ENCODE measurements at regions not wholly inside any gene's neighbourhood (a gene's known extent, or its start where the extent isn't known, plus 50 kb on each side); places are given as distances from the start of the nearest gene placed in this dataset.
"Not testable (repeated sequence)": the region's sequence is repeated elsewhere in the genome, so short reads cannot be mapped to it uniquely, and the experiment has no call there.

DNA sequence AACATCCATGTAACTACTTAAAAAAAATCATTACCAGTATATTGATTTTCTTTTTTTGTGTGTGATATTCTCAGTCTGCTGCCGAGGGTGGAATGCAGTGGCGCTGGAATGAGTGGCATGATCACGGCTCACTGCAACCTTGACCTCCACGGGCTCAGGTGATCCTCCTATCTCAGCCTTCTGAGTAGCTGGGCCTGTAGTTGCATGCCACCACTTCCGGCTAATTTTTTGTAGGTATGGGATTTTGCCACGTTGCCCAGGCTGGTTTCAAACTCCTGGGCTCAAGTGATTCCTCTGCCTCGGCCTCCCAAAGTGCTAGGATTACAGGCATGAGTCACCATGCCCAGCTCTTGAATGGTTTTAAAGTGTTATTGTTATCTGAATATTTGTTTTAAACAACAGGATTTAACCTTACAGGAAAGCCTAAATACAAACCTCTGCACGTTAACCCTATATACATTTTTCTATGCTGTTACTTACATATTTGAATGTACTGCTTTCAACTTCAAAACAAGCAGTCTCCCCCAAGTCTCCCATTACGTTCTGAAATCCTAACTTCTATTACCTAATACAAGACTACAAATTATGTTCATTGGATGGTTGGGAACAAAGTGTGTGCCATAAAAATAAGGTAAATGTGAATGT, 61.7 kb downstream of the KPNA2 start:
- DNase-seq: no peak

DNA sequence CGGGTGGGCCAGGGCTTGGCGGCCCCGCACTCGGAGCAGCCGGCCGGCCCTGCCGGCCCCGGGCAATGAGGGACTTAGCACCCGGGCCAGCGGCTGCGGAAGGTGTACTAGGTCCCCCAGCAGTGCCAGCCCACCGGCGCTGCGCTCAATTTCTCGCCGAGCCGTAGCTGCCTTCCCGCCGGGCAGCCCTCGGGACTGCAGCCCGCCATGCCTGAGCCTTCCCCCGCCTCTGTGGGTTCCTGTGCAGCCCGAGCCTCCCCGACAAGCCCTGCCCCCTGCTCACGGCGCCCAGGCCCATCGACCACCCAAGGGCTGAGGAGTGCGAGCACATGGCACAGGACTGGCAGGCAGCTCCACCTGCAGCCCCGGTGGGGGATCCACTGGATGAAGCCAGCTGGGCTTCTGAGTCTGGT, 63.8 kb downstream of the KPNA2 start:
- DNase-seq: not testable (repeated sequence)

- no peak for DNase-seq
Observed at GRCh38 chr17:68100000-68100641, 64.6 kb downstream of the KPNA2 start.

DNA sequence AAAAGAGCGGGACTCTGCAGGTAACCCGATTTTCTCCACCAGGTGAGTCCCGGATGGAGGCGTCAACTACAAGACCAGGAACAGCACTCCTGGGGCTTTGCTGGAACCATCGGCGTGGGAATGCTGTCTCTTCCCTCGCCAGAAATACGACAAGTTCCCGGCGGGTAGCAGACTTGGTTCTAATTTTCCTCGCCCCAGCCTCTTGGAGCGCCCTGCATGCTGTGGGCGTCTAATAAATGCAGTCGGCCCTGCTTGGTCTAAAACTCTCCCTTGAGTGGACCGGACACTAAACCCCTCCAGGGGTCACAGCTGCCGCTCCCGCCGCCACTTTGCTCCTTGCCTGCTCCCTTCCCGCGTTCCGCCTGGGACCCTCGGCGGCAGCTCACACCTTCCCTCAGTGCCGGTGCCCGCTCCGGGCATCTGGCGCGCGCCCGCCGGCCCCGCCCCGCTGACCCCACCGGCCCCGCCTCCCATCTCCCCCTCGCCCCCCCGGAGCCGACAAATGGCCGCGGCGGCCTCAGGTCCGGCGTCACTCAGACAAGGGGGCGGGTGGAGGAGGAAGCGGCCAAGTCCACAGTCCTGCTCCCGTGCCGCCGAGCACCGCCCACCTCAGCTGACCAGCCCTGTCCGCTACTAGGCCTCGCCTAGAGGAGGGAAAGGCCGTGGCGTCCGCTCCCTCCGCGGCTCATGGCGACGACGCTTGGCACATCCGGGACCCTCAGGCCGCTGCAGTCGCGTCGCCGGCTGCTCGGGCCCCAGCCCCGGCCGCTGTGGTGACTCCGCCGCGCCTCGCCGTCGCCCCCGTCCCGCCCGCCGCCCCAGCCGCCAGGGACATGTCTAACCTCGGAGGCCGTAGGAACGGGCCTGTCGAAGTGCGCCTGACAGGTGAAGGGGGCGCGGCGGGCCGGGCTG, 65.8 kb downstream of the KPNA2 start:
- DNase-seq: peak; percentile 97

DNA sequence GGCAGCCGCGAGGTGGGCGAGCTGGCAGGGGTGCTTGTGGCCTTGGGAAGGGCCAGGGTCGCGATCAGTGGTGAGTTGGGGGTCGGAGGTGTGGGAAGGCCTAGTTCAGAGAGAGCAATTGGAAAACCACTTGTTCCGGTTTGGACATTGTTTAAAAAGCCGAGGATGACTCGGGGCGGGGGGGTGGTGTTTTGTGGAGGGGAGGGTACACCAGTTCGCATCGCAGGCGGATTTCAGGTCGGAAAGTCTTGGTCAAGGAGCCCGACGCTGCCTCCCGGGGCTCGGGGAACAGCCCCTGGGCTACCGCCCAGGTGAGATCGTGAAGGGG, 66.4 kb downstream of the KPNA2 start:
- DNase-seq: peak; percentile 44

DNA sequence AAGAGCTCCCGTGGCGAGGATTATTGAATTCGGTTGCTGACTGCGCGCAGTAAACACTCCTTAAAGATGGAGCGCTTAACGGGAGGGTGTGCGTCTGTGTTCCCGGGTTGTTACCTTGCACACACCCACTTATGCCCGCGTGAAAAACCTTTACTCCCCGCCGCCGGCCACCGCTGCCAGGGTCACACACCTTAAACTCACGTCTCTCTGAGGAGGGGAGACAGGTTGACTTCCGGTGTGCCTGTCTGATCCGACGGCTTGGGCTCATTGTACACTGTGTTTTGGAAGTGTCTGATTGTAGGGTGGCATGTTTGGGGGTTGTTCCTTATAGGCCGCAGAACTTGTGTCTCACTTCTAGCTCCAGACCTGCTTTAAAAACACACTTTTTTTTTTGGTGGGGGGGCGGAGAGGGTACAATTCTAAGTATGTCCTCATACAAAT, 66.8 kb downstream of the KPNA2 start:
- peak; percentile 44 for DNase-seq

GRCh38 chr17:68103148-68103547, 67.6 kb downstream of the KPNA2 start:
- peak; percentile 1 for DNase-seq

- DNase-seq: no peak
Observed at GRCh38 chr17:68106085-68106484, 70.5 kb downstream of the KPNA2 start.

- no peak for DNase-seq
Observed at GRCh38 chr17:68107373-68107772, 71.8 kb downstream of the KPNA2 start.

DNA sequence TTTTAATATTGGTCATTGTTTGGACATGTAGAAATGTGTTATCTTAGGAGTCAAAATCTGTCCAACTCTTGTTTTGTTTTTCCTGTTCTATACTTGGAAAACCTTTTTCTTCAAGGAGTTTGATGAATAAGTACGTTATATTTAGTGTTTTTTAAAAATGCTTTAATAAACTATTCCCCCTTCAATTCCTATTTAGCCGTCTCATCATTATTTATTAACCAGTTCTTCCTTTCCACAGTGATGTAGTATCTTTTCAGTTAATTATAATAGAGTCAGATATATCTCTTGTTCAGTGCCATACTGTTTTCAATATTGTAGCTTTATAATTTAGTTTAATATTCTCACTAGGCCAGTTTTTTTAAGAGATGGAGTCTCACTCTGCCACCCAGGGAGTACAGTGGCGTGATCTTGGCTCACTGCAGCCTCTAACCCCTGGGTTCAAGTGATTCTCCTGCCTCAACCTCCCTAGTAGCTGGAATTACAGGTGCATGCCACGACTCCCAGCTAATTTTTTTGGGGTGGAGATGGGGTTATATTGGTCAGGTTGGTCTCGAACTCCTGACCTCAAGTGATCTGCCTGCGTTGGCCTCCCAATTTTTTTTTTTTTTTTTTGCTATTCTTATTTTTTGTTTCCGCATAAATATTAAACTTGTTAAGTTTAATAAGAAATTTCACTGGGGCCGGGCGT, 72.9 kb downstream of the KPNA2 start:
- DNase-seq: no peak

DNA sequence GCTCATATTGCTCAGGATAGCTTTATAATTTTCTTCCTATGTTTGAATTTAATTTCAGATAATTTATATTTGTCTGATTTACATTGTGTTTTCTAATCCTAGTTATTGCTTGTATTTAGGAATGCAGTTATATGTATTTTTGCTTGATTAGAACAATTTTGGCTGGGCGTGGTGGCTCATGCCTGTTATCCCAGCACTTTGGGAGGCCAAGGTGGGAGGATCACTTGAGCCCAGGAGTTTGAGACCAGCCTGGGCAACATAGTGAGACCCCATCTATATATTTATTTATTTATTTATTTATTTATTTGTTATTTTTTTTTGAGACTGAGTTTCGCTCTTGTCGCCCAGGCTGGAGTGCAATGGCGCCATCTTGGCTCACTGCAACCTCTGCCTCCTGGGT, 73.9 kb downstream of the KPNA2 start:
- not testable (repeated sequence) for DNase-seq

DNA sequence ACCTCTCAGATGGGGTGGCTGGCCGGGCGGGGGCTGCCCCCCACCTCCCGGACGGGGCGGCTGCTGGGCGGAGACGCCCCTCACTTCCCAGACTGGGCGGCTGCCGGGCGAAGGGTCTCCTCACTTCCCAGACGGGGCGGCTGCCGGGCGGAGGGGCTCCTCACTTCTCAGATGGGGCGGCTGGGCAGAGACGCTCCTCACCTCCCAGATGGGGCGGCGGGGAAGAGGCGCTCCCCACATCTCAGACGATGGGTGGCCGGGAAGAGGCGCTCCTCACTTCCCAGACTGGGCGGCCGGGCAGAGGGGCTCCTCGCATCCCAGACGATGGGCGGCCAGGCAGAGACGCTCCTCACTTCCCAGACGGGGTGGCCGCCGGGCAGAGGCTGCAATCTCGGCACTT, 80.7 kb downstream of the KPNA2 start:
- DNase-seq: not testable (repeated sequence)

DNA sequence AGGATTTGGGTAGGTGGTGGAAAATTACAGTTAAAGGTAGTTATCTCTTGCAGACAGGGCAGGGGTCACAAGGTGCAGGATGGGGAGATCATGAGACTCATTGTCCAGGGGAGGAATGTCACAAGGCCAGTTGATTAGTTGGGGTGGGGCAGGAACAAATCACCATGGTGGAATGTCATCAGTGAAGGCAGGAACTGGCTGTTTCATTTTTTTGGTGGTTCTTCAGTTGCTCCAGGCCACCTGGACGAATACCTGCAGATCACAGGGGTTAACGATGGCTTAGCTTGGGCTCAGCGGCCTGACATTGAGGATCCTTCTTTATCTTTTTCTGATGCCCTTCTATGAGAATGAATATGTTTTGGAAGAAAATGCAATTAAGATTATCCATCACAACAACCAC, 87.1 kb downstream of the KPNA2 start:
- no peak for DNase-seq

DNA sequence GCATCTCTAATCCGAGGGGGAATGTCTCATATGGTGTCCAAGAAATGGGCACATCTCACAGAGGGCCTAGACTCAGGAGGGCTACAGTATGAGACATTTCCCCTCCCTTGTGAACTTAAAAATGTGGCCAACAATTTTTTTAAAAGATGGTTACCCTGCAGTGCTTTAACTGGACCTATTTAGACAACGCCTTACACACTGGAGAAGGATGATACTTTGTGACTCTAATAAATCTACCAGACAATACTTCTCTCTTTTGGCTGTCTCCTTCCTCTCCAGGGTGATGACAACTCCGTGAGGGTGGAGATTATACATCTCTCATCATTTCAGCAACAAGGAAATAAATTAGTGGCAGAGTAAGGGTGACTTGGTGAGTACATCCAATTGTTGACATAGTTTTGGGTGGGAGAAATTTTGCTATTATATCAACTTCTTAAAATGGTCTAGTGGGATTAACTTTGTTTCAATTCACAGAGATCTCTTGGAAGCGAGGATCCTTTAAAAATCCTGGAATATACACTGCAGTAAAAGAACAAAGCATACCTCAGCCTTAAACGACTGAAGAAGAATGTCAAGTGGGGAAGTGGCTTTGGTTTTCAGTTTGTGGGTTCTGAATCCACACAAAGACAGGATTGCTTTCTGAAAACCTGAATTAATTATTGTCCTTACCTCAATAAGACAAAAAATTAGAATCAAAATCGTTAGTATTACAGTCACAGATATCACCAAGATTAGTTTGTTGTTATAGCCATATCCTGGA, 89.8 kb downstream of the KPNA2 start:
- no peak for DNase-seq

DNA sequence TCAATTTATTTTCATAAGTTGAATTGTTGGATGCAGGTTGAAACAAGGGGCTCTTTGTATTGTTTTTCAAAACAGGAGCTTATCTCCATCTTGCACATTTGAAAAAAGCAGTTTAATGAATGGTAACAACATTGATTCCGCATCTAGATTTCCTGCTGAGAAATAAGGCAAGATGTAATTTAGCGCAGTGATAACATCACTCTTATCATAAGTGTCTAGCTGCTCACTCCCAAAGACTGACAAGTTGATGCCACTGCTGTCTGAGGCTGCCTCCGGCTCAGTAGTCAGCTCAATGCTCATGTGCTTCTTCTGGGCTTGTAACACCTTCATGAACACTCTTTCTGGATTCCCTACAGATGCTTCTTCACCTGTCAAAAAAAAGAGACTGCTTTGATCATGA, 92.4 kb downstream of the KPNA2 start:
- DNase-seq: no peak

DNA sequence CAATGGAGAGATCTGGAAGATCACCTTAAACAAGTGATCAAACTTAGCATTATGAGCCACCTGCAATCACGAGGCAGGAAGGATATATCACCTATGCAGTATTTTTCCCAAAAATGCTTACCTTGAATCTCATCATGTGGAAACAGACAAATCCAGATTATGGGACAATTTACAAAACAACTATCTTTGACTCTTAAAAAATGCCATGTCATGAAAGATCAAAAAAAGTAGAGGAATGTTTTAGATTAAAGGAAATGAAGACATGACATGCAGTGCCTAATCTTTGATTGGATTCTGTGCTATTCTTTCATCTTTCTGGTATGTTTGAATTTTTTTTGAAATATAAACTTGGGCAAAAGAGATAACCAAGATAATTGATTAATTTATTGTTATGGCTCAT, 95.9 kb downstream of the KPNA2 start:
- DNase-seq: no peak

DNA sequence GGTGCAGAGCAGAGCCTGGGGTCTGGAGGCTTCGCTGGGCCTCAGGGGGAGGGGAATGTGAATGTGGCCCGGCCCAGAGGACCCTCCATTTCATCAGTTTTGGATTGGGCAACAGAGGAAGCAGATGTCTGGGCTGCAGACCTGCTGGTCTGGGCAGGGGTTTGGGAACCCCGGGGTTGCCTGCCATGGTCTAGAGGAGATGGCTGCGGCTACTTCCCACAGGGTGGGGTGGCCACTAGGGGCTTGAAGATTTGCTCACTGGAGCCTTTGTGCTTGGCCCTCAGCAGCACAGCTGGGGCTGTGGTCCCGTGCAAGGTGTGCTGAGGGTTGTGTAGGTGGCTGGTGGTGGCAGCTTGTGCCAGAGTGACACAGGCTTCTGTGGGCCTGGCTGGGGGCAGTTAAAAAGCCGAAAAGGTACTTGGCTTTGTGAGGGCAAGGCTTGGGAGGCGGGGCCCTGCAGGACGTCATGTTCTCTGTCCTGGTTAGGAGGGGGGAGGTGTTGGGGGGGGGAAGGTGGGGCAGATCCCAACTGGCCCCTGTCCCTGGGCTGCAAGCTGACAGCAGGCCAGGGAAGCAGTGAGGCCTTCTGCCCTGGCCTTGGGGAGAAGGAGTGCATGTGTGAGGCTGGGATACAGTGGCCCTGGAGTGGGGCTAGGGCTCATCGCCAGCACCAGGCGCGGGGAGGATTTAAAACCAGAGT, 98.0 kb downstream of the KPNA2 start:
- DNase-seq: no peak

DNA sequence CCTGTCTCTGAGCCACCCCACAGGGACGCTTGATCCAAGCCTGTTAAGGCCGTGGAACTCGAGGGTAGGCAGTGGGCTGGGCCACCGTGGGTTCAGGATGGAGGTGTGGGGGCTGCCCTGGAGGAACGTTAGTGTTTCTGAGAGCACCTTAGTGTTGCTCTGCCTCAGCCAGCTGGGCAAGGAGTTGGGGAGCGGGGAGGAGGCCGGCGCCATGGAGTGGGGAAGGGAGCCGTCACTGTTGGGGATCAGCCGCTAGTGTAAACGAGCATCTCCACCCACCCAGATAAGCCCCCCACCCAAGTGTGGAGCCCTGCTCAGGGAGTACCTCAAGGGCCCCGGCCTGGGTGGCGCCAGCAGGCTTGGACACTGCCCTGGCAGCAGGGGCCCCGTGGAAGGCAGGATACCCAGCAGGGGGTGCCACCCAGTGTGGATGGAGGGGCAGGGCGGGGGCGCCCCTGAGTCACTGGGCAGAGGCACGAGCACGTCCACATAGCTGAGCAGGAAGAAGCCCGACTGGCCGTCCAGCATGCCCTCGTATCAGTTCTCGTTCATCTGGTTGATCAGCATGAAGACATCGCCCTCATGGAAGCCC, 98.6 kb downstream of the KPNA2 start:
- no peak for DNase-seq

GRCh38 chr17:68134731-68135130, 99.2 kb downstream of the KPNA2 start:
- DNase-seq: no peak

- no peak for DNase-seq
Observed at GRCh38 chr17:68135141-68135887, 99.8 kb downstream of the KPNA2 start.

- no peak for DNase-seq
Observed at GRCh38 chr17:68141050-68141449, 105.5 kb downstream of the KPNA2 start.

Data from NCI-H146 (cell line).